Neural cell (in vitro differentiated cells): ENCODE measurements at regions not wholly inside any gene's neighbourhood (a gene's known extent, or its start where the extent isn't known, plus 50 kb on each side); places are given as distances from the start of the nearest gene placed in this dataset.

Experiments
- H2AFZ ChIP-seq: fragments of 200-600, 300-800 bp; sonication (generic), shearing (Covaris generic); 2 replicates; pipeline ENCODE4 v1.6.0; 2014; ENCODE audit warnings: low read depth, mild to moderate bottlenecking, antibody characterized with exemption, low read length, moderate library complexity
- H3F3A ChIP-seq: fragments of 200-600 bp; shearing (Covaris generic); 2 replicates; pipeline ENCODE4 v1.6.1; 2016; ENCODE audit warnings: mild to moderate bottlenecking, moderate library complexity, mixed read lengths, antibody characterized with exemption, low read length; ENCODE audit not compliant: insufficient read depth, poor library complexity, severe bottlenecking
- H3K27ac ChIP-seq: fragments of 200-600, 300-800 bp; sonication (generic), shearing (Covaris generic); 2 replicates; pipeline ENCODE4 v1.5.1; 2014; ENCODE audit warnings: mild to moderate bottlenecking, low read length, moderate library complexity
- H3K27me3 ChIP-seq: fragments of 300-800, 200-600 bp; sonication (generic), shearing (Covaris generic); 2 replicates; pipeline ENCODE4 v1.6.0; 2014; ENCODE audit warnings: mild to moderate bottlenecking, low read depth, low read length, moderate library complexity; ENCODE audit not compliant: insufficient read depth
- H3K36me3 ChIP-seq: fragments of 300-800, 200-600 bp; sonication (generic), shearing (Covaris generic); 2 replicates; pipeline ENCODE4 v1.5.1; 2014; ENCODE audit warnings: mild to moderate bottlenecking, antibody characterized with exemption, low read length, moderate library complexity; ENCODE audit not compliant: insufficient read depth
- H3K4me2 ChIP-seq: fragments of 300-800, 200-600 bp; sonication (generic), shearing (Covaris generic); 2 replicates; pipeline ENCODE4 v1.6.0; 2014; ENCODE audit warnings: mild to moderate bottlenecking, low read length
- H3K4me3 ChIP-seq: fragments of 300-800, 200-600 bp; sonication (generic), shearing (Covaris generic); 2 replicates; pipeline ENCODE4 v1.5.1; 2014; ENCODE audit warnings: mild to moderate bottlenecking, low read length, moderate library complexity
- H3K79me2 ChIP-seq: fragments of 200-600 bp; shearing (Covaris generic); replicated peaks from 2 replicates; pipeline ENCODE4 v1.6.0; 2014; ENCODE audit warnings: mild to moderate bottlenecking, low read length, moderate library complexity; ENCODE audit not compliant: insufficient read depth
- H3K9ac ChIP-seq: fragments of 300-800, 200-600 bp; sonication (generic), shearing (Covaris generic); 2 replicates; pipeline ENCODE4 v1.6.1; 2016; ENCODE audit warnings: mild to moderate bottlenecking, low read length, mixed read lengths
- H3K9me2 ChIP-seq: fragments of 200-600 bp; shearing (Covaris generic); 2 replicates; pipeline ENCODE4 v1.6.1; 2016; ENCODE audit warnings: mild to moderate bottlenecking, low read length, mixed read lengths; ENCODE audit not compliant: insufficient read depth
- H3K9me3 ChIP-seq: fragments of 200-600, 300-800 bp; sonication (generic), shearing (Covaris generic); 2 replicates; pipeline ENCODE4 v1.6.1; 2016; ENCODE audit warnings: mild to moderate bottlenecking, mixed run types, low read length, moderate library complexity, mixed read lengths
- H4K20me1 ChIP-seq: fragments of 200-600 bp; shearing (Covaris generic); 2 replicates; pipeline ENCODE4 v1.6.1; 2016; ENCODE audit warnings: mild to moderate bottlenecking, mixed run types; ENCODE audit not compliant: insufficient read depth
- CTCF ChIP-seq: fragments of 450-650 bp; IDR thresholded peaks from 2 replicates; pipeline ENCODE4 v1.5.1; 2014; ENCODE audit warnings: antibody characterized with exemption, mild to moderate bottlenecking, moderate library complexity; ENCODE audit not compliant: poor library complexity, severe bottlenecking
- EP300 ChIP-seq: fragments of 450-650 bp; conservative IDR thresholded peaks from 2 replicates; pipeline ENCODE4 v1.6.1; 2014; ENCODE audit warnings: antibody characterized with exemption, mild to moderate bottlenecking, moderate library complexity; ENCODE audit not compliant: poor library complexity, severe bottlenecking
- EZH2 ChIP-seq: fragments of 200-600, 300-800 bp; shearing (Covaris generic), sonication (generic); IDR thresholded peaks from 2 replicates; pipeline ENCODE4 v1.6.1; 2014; ENCODE audit warnings: antibody characterized with exemption, low read length, borderline replicate concordance, mild to moderate bottlenecking; ENCODE audit not compliant: insufficient read depth, poor library complexity, severe bottlenecking
- MXI1 ChIP-seq: fragments of 450-650 bp; conservative IDR thresholded peaks from 2 replicates; pipeline ENCODE4 v1.6.1; 2014; ENCODE audit warnings: antibody characterized with exemption, mild to moderate bottlenecking; ENCODE audit not compliant: poor library complexity, severe bottlenecking
- POLR2AphosphoS5 ChIP-seq: IDR thresholded peaks from 2 replicates; pipeline ENCODE4 v1.6.1; 2012
- RAD21 ChIP-seq: fragments of 450-650 bp; conservative IDR thresholded peaks from 2 replicates; pipeline ENCODE4 v1.6.1; 2014; ENCODE audit warnings: antibody characterized with exemption, mild to moderate bottlenecking, moderate library complexity
- REST ChIP-seq: IDR thresholded peaks from 2 replicates; pipeline ENCODE4 v1.6.1; 2012; ENCODE audit warnings: borderline replicate concordance
- SMC3 ChIP-seq: fragments of 450-650 bp; conservative IDR thresholded peaks from 2 replicates; pipeline ENCODE4 v1.6.1; 2014; ENCODE audit warnings: antibody characterized with exemption, mild to moderate bottlenecking, moderate library complexity; ENCODE audit not compliant: poor library complexity
- TAF1 ChIP-seq: IDR thresholded peaks from 2 replicates; pipeline ENCODE4 v1.6.1; 2012; ENCODE audit warnings: low read depth

DNA sequence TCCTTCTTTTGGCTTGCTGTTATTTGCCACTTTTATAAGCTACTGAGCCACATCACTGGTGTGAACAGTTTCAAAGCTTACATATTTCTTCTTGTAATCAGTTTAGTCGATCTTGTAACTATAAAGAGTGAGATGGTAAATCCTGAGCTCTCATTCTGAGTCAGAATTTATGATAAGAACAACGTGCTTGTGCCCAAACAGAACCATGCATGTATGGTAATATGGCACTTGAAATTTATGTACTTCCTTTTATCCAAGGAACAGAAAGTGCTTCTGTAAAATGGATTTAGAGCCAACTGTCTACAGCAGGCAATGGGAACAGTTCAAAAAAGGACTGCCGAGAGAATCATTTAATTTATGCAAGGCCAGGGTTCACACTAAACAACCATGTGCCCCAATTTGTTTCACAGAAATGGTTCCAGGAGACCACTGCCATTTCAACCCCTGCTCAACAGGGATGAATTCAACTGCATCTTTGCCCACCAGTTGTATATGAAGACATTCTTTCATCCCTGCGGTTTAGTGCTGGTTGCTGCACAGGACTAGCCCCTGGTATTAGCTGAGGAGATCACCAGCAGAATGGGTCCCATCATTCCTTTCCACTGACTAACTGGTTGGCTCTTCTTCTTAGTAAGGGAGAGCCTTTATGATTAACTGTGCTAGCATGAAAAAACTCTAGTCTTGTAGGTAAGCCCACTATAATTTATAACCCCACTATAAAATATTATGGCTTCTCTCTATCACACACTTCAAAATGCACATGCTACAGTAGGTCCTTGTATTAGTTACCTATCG is 162.9 kb upstream of the PGRMC2 start:
- no peaks in the 10 kb centered on the region for H3K9me2 ChIP-seq
- no peak overlapping the region for H3K4me3 ChIP-seq
- H3K9me3 ChIP-seq = no peaks in the 10 kb centered on the region
- TF ChIP-seq SMC3 = no peak
- TF ChIP-seq TAF1 = no peak
- no peak for TF ChIP-seq RAD21
- no peak for TF ChIP-seq POLR2AphosphoS5
- TF ChIP-seq REST = no peak
- no peak overlapping the region for H2AFZ ChIP-seq
- H3K79me2 ChIP-seq = no peaks in the 10 kb centered on the region
- no peaks in the 10 kb centered on the region for H3K36me3 ChIP-seq
- H3K27me3 ChIP-seq = no peaks in the 10 kb centered on the region
- no peak overlapping the region for H3K9ac ChIP-seq
- H3F3A ChIP-seq = no peaks in the 10 kb centered on the region
- H3K4me2 ChIP-seq = no peak overlapping the region
- H4K20me1 ChIP-seq = no peaks in the 10 kb centered on the region
- no peak overlapping the region for H3K27ac ChIP-seq

GRCh38 chr4:128449251-128449650 is 161.6 kb upstream of the PGRMC2 start:
- H2AFZ ChIP-seq = no peak overlapping the region
- TF ChIP-seq REST = no peak
- TF ChIP-seq MXI1 = no peak
- TF ChIP-seq EZH2 = no peak
- TF ChIP-seq RAD21 = no peak
- TF ChIP-seq POLR2AphosphoS5 = no peak
- no peak for TF ChIP-seq EP300
- no peak for TF ChIP-seq TAF1
- no peak for TF ChIP-seq CTCF
- TF ChIP-seq SMC3 = no peak

More at GRCh38 chr4:128449251-128449650, 161.6 kb upstream of the PGRMC2 start:
- Histone ChIP-seq H3K79me2 (no peaks in the 10 kb centered on the region), H3K9me3 (no peaks in the 10 kb centered on the region), H3F3A (no peaks in the 10 kb centered on the region), H3K9ac (no peak overlapping the region), H4K20me1 (no peaks in the 10 kb centered on the region), H3K27me3 (no peaks in the 10 kb centered on the region), H3K36me3 (no peaks in the 10 kb centered on the region), H3K4me2 (no peak overlapping the region), H3K9me2 (no peaks in the 10 kb centered on the region), H3K27ac (no peak overlapping the region), H3K4me3 (no peak overlapping the region)
